Loucy (cell line): ENCODE measurements at regions not wholly inside any gene's neighbourhood (a gene's known extent, or its start where the extent isn't known, plus 50 kb on each side); places are given as distances from the start of the nearest gene placed in this dataset.

Experiments
- CTCF ChIP-seq: fragments of 200-600 bp; sonication (generic); conservative IDR thresholded peaks from 2 replicates; pipeline ENCODE4 v1.5.1; 2014; ENCODE audit warnings: mild to moderate bottlenecking, antibody characterized with exemption, low read length
- EZH2phosphoT487 ChIP-seq: fragments of 200-600 bp; IDR thresholded peaks from 2 replicates; pipeline ENCODE4 v1.6.1; 2018; ENCODE audit warnings: antibody characterized with exemption, mild to moderate bottlenecking, moderate library complexity, borderline replicate concordance

- no peak for TF ChIP-seq CTCF
- TF ChIP-seq EZH2phosphoT487, result no peak
Measured at GRCh38 chr14:56461276-56462275, 118.0 kb upstream of the TMEM260 start.
